Right ventricle myocardium superior (tissue), 1 donor: ENCODE measurements at regions not wholly inside any gene's neighbourhood (a gene's known extent, or its start where the extent isn't known, plus 50 kb on each side); places are given as distances from the start of the nearest gene placed in this dataset.

Source experiments
- ATAC-seq: fragments of 200-7000 bp; cut with Tn5 transposase; one replicate; pipeline ENCODE4 v1.9.1; 2020; ENCODE audit warnings: mild to moderate bottlenecking; ENCODE audit not compliant: poor library complexity
- DNase-seq: peaks from one replicate; pipeline ENCODE4 v3.0.0-alpha.2; 2020
- intact Hi-C: fragments of 100-400 bp; cut with DNase I; formaldehyde crosslinking; loops from one replicate; pipeline ENCODE4 v1.11.2; 2022
- donor health status: DM: no; HTN: yes; CAD: no; lungs with severe emphysema.

DNA sequence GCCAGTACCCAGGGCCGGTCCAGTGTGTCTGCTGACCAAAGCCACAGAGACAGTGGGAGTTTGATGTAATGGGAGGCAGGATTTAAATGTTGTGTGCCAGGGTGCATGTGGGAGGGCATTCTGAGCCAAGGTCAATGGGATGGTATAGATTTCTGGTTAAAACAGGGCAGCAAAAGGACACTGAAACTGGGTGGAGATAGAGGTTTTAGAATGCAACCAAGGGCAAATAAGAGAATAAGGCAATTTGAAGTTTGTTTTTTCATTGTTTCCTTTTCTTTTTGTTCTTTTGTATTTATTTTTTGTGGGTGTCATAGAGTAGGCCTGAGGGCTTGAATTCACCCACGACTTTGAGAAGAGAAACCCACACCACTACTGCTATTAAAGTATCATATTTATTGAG lies 65.5 kb upstream of the CLINT1 start:
- intact Hi-C loops, result no loop called here
- DNase-seq, result no peak

DNA sequence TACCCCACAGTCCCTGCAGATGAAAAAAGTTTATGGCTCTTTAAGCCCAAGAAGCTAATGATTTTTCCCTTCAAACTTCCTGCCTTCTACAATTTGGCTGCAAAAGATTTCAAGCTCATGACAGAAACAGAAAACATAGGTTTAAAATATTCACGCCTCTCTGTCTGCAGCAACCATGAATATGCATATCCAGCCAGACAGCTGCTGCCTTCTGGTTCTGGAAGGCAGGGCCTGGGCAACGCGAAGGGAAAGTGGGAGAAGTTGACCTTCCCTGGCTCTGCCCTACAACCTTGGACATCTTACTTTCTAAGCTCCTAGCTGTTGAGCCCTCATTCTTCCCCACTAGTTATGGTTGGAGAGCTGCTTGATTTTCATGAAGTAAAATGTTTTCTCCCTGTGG lies 64.8 kb upstream of the CLINT1 start:
- intact Hi-C loops, result no loop called here
- no peak for ATAC-seq
- DNase-seq, result no peak

More for the DNA sequence above, 65.5 kb upstream of the CLINT1 start:
- ATAC-seq, result no peak

DNA sequence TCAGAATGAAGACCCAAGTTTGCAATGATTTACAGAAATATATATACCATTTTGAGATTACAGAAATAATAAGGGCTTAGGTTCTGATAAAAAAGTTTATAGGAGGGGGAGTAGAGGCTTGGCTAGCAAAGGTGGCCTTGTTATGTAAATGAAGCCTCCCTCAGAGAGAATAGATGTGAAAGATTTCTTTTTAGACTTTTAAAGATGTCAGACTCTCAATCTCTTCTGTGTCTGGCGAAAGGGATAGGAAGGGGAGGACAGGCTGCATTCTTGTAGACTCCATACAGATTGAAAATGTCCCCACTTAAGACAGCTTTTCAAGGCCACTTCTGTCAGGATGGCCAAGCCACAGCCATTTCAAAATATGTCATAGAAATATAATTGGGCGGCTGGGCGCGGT lies 63.1 kb upstream of the CLINT1 start:
- DNase-seq, result no peak
- ATAC-seq, result no peak
- intact Hi-C loops, result no loop called here

DNA sequence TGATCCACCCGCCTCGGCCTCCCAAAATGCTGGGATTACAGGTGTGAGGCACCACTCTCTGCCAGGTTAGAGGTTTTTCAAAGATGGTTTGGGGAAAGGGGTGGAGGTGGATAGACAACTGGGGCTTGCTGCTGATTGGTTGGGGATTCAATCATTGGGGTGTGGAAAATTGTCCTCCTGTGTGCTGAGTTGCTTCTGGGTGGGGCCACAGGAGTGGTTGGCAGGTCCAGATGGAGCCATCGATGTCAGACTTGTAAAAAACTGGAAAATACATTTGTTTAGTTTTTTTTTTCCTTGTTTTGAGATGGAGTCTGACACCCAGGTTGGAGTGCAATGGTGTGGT lies 61.9 kb upstream of the CLINT1 start:
- DNase-seq, result no peak
- ATAC-seq, result no peak
- intact Hi-C loops, result no loop called here

DNA sequence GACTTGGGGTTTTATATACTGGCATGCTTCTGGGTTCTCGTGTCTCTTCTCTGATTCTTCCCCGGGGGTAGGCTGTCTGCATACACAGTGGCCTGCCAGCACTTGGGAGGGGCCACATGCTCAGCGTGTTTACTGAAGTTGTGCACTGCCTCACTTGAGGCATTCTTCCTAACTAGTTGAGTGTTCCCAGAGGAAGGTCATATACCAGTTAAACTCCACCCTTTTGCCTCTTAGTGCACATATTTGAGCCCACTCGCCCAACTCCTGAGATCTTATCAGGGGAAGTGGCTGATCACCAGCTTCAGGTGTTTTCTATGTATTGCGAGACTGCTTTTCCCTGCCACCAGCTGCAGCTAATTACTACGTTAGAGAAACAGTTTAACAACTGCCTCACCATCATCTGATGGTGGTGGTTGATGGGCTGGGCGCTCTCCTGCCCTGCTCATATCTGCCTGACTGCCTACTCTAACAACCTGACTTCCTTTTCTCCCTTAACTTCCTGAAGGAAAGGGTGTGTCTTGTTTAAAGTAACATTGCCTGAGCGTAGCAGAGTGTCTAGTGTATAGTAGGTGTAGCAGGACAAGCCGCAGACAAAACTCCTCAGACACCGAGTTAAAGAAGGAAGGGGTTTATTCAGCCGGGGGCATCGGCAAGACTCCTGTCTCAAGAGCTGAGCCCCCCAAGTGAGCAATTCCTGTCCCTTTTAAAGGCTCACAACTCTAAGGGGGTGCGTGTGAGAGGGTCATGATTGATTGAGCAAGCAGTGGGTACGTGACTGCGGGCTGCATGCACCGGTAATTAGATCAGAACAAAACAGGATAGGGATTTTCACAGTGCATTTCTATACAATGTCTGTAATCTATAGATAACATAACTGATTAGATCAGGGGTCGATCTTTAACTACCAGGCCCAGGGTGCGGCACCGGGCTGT lies 60.1 kb upstream of the CLINT1 start:
- intact Hi-C loops, result loop anchor here (5.0 kb wide), 1 partner anchor 62 kb away; the partner anchor contains the start of gene CLINT1
- no peak for DNase-seq
- no peak for ATAC-seq

DNA sequence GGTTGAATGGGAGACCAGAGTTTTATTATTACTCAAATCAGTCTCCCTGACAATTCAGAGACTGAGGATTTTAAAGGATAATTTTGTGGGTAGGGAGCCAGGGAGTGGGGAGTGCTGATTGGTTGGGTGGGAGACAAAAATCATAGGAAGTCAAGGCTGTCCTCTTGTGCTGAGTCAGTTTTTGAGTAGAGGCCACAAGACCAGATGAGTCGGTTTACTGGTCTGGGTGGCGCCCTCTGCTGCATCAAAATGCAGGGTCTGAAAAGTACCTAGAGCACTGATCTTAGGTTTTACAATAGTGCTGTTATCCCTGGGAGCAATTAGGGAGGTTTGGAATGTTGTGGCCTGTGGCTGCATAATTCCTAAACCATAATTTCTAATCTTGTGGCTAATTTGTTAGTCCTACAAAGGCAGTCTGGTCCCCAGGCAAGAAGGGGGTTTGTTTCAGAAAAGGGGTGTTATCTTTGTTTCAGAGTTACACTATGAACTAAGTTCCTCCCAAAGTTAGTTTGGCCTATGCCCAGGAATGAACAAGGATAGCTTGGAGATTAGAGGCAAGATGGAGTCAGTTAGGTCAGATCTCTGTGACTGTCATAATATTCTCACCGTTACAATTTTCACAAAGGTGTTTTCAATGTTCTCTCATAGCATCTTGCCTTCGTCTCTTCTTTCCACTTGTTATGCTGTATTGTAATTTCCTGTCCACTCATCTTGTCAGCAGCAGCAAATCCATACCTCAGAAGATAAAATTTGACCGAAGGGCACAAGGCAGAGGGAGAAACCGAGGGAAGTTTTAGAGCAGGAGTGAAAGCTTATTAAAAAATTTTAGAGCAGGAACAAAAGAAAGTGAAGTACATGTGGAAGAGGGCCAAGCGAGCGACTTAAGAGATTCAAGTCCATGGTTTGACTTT lies 59.2 kb upstream of the CLINT1 start:
- peak; percentile 72 for DNase-seq
- intact Hi-C loops, result loop anchor here (5.0 kb wide), 1 partner anchor 61 kb away; the partner anchor contains the start of gene CLINT1
- ATAC-seq, result peak; percentile 22

DNA sequence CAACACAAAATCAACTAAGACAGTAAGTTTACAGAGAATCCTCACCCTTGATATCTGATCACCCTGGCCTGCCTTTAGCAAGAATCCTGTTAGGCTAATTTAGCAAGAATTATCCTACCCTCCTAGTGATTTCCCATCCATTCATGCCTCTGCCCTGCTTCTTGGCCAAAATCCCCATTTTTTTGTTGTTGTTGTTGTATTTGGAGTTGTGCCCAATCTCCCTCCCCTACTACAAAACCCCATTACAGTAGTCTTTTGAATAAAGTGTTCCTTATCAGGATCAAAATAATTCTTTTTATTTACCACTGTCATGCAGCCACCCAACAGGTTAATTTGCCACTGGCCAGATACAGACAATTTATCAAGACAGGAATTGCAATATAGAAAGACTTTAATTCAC lies 58.5 kb upstream of the CLINT1 start:
- ATAC-seq (no peak), DNase-seq (no peak)
- intact Hi-C loops, result loop anchor here (5.0 kb wide), 1 partner anchor 60 kb away; the partner anchor contains the start of gene CLINT1

DNA sequence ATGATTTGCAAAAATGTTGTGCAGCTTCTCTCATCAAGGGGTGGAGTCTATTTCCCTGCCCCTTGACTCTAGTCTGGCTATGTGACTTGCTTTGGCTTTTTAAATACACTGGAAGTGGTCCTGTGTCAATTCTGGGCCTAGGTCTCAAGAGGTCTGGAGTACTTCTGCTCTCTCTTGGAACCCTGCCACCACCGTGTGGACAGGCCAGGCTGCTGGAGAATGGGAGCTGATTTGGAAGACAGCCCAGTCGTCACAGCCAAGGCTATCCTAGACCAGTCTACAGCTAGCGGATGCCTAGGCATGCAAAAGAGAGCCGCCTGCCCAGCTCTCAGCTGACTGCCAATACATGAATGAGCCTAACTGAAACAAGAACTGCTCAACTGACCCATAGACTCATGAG lies 56.7 kb upstream of the CLINT1 start:
- peak; percentile 95 for DNase-seq
- peak; percentile 95 for ATAC-seq
- intact Hi-C loops, result loop anchor here (5.0 kb wide), 1 partner anchor 58 kb away; the partner anchor contains the start of gene CLINT1

DNA sequence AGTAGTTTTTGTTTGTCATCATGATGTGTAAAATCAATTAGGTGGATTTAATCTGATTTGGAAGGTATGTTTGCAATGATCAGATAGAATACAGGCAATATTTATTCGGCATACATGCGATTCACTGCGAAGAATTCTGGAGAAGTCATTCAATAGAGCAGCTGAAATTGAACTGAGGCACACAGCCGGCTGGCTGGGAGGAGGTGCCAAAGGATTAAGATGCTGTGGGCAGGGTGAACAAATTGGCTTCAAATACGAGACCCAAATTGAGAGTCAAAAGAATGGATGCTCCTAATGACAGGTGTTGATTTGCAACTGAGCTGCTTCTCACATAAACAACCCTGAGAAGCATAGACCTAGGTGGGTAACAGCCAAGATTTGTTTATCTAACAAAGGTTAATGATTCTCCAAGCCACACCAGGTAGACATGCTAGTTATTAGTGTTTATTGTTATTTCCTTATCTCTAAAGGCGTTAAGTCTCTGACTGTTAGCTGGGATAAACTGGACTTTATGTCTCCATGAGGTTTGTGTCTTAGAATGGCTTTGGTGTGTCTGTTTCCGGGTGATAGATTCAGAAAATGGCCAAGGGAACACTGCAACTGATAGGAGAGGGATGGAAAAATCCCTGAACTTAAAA lies 55.3 kb upstream of the CLINT1 start:
- no peak for ATAC-seq
- intact Hi-C loops, result no loop called here
- DNase-seq, result no peak

DNA sequence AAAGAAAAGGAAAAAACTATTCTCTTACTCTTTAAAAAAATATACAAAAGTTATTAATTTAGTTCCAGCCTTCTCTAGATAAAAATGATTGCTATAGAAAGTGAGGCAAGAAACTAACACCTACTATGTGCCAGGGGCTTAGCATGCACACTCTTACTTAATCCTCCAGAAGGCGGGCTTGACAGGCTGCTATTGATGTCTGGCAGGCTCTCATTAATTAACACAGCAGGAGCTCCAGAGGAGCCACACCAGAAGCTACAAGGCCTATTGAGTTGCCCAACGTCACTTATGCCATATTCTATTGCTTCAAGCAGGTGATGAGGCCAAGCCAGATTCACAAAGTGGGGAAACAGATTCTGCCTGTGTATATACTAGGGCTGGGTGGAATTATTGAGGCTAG lies 54.6 kb upstream of the CLINT1 start:
- intact Hi-C loops, result no loop called here
- ATAC-seq (peak; percentile 15), DNase-seq (no peak)

DNA sequence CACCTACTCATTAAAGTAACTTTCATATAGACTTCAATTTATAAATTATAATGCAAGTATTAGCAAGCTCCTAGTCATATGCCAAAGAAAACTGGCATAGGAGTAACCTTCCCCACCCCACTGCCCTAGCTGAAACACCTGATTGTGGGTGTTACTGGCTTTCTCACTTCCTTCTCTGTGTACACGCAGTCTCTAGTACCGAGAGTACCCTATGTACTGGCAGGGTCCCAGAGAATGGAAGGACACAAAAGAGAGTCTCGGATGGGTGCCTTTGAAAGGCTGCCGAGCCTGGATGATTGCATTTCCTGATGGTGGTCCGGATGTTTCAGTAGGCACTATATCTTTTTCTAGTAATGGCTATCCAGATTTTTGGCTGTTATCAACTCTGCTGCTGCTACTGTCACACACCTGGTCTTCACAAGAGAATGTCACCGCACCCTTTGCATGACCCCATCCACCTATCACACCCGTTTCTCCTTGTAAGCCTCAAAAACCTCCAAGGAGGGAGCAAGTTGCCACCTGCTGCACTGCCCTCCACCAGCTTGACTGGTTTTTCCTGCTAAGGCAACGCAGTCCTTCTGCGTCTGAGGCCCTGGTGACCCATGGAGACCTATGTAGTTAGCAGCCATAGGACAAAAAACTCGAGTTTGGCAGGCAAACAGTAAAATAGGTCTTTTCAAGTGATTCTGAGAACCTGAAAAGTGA lies 53.8 kb upstream of the CLINT1 start:
- ATAC-seq (no peak), DNase-seq (no peak)
- intact Hi-C loops, result no loop called here

DNA sequence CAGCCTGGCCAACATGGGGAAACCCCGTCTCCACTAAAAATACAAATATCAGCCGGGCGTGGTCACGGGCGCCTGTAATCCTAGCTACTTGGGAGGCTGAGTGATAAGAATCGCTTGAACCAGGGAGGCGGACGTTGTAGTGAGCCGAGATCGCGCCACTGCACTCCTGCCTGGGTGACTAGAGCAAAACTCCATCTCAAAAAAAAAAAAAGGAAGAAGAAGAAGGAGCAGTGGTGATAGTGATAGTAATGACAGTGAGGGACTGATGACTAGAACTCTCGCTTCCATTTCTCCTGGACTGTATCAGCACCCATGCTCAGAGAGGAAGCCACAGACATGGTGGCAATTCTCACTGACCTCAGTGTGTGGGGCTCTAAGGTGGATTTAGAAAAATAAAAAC lies 52.6 kb upstream of the CLINT1 start:
- intact Hi-C loops, result no loop called here
- DNase-seq (no peak), ATAC-seq (no peak)
